ENCODE measurements at regions not wholly inside any gene's neighbourhood (a gene's known extent, or its start where the extent isn't known, plus 50 kb on each side); places are given as distances from the start of the nearest gene placed in this dataset.

- TF ChIP-seq CTCF (conservative IDR thresholded peaks at IDR 0.05; ENCODE audit: low read length) (no peak), EZH2phosphoT487 (IDR thresholded peaks at IDR 0.05; ENCODE audit: borderline replicate concordance) (no peak)
These were observed 306.9 kb downstream of the GLRX3 start for GRCh38 chr10:130443066-130443465.
